HG03025 (cell line): ENCODE measurements at regions not wholly inside any gene's neighbourhood (a gene's known extent, or its start where the extent isn't known, plus 50 kb on each side); places are given as distances from the start of the nearest gene placed in this dataset.

ENCODE experiments used
- ATAC-seq: cut with Tn5 transposase; IDR thresholded peaks from one replicate; pipeline ENCODE4 v1.9.1; 2021; ENCODE audit warnings: mild to moderate bottlenecking, moderate library complexity; ENCODE audit not compliant: unreplicated experiment, low FRiP score

GRCh38 chrX:20527558-20528011 lies 260.9 kb upstream of the RPS6KA3 start:
- ATAC-seq = peak; percentile 49

DNA sequence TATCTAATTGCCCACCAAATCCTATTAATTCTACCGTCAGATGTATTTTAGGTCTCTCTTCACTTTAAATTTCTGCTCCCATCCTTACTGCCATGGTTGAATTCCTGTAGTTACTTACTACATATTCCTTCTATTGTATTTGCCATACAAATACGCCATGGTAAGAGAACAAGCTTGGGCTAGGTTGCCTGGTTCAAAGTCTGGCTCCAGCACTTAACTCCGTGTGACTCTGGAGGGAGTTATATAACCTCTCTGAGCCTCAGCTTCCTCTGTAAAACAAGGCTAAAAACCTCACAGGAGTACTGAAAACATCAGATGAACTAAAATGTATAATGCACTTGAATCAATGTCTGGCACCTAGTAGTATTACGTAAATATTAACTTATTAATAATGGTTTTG lies 260.3 kb upstream of the RPS6KA3 start:
- no peak for ATAC-seq

DNA sequence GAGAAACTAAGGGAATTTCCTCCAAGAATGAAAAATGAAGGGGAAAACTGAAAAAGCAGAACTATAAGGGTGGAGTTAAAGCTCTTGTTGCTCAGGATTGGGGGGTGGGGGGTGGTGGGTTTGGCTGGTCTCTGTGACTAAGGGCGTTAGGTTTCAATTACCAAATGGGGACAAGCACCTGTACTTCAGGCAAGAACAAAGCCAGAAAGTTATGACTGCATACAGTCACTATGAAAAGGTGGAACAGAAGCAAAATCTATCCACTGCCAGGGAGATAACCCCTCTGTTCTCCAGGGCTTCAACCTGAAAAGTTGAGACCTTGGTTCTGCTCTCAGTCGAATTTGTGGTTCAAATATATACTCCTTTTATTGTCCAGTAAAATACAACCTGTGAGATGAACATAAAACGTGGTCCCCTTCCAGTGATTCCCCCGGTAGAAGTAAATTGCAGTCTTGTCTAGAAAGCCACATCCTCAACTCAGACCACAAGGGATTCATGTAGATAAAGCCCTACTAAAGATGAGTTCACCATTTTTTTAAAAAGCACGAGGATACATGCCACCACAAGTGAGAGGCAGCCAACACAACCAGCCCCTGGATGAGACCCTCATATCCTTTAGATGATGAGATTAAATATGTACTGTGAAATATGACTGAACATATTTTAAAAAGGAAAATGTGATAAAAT lies 257.1 kb upstream of the RPS6KA3 start:
- ATAC-seq = no peak

GRCh38 chrX:20522420-20522819 lies 255.7 kb upstream of the RPS6KA3 start:
- no peak for ATAC-seq

DNA sequence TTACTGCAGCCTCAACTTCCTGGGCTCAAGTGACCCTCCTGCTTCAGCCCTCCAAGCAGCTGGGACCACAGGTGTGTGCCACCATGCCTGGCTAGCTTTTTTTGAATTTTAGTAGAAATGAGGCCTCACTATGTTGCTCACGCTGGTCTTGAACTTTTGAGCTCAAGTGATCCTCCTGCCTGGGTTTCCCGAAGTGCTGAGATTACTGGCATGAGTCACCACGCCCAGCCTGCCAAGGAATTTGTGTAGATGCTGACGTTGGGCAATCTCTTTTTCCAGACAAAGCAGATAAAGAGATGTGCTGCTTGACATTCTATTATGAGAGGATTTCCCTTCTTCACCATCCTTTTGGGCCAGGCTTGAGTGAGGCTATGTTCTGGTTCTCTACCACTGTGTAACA lies 254.5 kb upstream of the RPS6KA3 start:
- no peak for ATAC-seq

DNA sequence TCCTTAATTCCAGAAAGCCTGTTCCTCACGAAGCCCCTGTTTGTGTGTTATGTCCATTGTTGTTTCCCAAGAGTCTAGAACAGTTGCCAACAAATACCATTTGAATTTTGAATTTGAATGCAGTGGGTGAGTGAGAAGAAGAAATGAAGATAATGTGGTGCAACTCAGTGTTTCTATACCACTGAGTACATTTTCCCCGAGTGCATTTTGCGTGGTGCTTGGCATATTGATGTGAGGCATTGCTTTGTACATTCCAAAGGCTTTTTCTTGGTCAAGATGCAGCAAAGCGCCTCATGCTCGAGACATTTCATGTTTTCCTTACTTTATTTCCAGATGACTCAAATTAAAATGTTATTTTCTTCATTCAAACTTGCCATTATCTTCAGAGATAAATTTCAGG lies 253.1 kb upstream of the RPS6KA3 start:
- ATAC-seq = no peak

- ATAC-seq = no peak
These were observed 252.4 kb upstream of the RPS6KA3 start for GRCh38 chrX:20519146-20519545.

DNA sequence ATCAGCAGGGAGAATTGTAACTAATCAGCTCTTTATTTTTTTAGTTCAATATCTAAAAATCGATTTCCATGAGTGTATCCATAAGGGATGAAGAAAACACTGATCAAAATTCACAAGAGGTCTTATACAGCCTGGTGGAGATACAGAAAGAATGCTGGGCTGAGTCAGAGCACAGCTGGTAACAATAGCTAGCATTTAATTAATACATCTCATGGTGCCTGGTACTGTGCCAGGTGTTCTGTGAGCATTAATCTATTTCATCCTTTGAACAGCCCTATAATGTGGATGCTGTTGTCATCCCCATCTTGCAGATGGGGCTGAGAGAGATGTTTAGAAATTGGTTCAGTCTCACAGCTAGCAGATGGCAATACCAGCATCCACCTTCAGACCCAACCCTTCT lies 250.9 kb upstream of the RPS6KA3 start:
- ATAC-seq = no peak

DNA sequence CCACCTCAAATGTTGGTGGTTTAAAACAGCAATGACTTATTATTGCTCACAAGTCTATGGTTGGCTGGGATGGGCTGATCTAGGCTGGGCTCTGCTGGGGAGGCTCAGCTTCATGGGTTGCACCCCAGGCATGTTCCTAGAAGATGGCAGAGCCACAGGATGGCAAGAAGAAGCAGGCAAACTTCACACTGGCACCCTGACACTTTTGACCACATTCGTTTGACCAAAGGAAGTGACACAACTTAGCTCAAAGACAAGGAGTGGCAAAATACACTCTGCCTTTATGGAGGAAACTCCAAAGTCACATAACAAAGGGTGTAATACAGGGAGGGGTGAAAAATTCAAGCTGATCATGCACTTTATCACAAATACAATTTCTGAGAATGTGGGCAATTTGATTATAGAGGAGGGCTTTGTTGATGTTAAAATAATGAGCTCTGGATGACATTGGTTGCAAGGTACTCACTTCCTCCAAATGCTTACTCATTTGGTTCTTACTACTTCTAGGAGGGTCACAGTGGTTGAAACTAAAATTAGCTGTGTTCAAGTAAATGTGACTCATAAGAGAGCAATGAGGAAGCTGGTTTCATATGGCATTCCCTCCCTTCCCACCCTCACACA lies 249.2 kb upstream of the RPS6KA3 start:
- peak; percentile 98 for ATAC-seq

DNA sequence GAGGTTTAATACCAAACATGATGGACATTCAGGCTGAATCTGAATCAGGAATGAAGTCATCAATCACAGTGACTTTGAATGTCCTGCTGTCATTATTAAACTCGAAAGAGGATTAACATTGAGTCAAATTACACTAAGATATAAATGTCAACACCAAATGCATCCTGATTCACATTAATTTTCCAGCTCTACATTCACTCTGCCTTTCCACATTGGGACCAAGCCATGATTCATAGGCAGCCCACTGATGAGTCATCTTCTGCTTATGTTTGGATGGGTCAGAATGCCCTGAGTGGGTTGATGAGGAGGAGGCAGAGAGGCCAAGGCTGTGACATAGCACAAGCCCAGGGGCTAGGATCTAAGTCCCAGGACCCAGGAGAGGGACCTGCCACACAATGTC lies 247.6 kb upstream of the RPS6KA3 start:
- no peak for ATAC-seq

DNA sequence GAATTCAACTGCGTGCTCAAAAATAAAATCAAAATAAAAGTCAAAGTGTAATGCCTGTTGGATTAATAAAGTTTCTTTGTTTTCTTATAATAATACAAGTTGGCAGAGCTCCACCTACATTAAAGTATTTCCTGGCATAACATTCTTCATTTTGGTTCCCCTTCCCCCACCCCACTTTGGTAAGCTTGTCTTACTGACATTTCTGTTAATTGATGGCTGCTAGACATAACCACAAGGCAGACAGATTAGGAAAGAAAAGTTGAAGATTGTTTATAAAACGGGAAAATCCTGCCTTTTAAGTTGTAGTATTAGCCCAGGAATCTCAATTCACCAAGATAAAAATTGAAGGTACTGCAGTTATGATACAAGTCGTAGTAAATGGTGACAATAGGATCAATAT lies 246.5 kb upstream of the RPS6KA3 start:
- no peak for ATAC-seq

- ATAC-seq = no peak
These were observed 245.1 kb upstream of the RPS6KA3 start for GRCh38 chrX:20511792-20512191.

DNA sequence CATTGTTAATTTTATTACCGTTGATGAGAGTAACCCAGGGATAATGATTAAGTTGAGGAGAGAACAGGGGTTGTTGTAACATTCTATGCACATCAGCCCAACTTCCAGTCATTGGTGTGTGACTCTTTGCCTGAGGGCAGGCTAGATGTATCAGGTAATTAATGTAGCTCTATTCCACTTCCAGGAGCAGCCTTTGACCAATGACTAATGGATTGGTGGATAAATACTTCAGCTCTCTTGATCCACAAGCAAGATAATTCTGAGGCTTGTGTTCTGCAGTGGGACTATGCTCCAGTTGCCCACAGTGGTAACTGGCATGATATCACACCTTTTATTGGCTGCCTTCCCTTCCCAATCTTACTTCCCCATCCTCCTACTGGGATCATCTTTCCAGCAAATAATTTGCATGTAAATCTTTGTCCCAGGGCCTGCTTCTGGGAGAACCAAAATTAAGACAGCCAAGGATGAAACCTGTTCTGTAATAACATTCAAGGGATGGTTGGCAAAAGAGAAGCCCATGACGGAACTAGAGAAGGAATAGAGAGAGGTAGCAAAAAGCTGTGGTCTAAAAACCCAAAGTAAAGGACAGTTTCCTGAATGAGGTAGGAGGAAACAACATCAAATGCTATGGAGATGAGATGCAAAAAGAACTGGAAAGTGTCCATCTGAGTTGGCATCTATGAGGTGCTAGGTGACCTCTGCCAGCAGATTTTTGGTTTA lies 241.4 kb upstream of the RPS6KA3 start:
- ATAC-seq = no peak

DNA sequence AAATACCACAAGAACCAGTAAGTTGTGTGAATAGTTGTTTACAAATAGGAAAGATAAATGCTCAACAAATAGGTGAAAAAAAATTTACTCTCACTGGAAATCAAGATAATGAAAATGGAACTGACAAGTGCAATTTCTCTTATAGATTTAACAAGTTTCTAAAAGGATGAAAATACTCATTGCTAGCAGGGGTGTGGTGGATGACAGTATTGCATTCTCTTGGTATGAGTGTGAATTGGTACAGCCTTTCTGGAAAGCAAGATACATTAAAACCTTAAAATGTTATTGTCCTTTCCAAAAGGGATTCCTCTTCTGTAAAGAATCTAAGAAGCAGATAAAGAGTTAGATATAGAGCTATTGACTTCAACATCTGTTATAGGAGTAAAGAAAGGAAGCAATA lies 240.0 kb upstream of the RPS6KA3 start:
- ATAC-seq = no peak

- no peak for ATAC-seq
These were observed 234.2 kb upstream of the RPS6KA3 start for GRCh38 chrX:20500949-20501348.

DNA sequence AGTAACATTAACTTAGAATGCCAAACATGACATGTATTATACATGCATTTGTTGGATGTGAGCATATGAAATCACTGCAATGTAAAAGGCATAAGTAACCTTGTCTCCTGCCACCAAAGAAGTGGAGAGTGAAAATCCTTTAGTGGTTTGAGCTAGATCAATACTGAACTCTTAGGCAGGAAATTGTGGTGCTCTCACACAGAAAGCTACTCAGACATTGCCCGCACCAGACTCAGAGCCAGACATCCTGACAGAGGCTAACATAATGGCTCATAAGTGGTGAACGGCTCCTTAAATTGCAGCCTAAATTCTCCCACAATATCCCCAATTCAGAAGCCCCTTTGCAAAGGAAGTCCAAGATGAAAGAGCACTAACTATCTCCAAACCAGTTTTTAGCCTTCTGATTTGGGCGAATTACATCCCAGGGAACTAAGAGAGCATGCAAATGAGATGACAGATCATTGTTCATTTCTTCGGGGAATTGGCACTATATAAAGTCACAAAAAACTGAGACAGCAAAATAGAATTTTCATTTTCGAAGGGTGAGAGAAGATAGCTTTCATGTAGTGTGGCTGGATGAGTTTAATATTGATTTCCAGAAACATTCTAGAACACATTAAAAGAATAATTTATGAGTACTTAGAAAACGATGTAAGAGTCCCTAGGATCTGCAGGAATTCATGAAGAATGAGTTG lies 233.6 kb upstream of the RPS6KA3 start:
- no peak for ATAC-seq

DNA sequence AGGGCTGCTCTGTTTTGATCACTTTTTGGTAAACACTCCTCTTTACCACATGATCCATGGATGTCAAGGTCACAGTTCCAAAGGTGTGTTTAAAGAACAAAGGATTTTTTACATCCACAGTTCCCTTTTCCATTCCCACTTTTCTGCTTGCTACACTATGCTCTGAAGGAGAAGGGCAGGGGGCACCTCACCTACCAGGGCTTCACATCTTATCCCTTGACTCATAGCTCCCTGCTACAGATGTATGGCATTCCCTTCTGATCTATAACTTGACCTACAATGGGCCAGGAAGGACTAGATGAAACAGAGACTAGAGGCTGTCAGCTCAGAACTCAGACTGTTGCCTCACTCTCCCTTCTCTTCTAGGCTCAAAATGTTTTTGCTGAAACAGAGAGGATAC lies 233.1 kb upstream of the RPS6KA3 start:
- no peak for ATAC-seq

DNA sequence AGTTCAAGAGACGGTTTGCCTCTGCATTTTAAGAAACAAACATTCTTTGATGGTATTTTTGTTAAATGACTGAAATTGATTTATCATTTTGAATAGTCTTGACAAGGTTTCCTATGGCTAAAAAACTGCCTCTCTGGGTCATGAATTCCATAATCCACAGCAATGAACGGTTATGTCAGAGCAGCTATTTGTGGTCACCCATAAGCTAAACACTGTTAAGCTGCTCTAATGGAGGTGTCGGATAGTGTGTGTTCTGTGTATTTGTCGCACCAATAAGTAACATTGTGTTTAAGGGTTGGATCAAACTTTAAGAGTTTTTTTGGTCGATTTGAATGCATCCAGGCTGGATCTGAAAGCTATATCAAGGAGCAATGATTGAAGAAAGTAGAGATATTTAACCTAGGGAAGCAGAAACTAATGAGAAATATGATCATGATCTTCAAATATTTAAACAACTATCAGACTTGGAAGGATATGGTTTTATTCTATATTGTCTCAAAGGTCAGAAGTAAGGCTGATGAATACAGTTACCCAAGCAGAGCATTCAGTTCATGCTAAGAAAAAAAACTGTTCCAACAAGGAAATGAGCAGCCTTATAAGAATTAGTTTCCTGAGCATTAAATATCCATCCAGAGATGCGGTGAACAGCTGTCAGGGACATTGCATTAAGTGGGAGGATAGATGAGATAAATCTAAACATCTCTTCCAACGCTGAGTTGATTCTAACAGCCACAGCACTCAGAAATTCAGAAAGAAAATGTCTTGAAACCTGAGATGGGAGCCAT lies 232.3 kb upstream of the RPS6KA3 start:
- ATAC-seq = no peak

GRCh38 chrX:20495575-20495974 lies 228.9 kb upstream of the RPS6KA3 start:
- ATAC-seq = no peak

DNA sequence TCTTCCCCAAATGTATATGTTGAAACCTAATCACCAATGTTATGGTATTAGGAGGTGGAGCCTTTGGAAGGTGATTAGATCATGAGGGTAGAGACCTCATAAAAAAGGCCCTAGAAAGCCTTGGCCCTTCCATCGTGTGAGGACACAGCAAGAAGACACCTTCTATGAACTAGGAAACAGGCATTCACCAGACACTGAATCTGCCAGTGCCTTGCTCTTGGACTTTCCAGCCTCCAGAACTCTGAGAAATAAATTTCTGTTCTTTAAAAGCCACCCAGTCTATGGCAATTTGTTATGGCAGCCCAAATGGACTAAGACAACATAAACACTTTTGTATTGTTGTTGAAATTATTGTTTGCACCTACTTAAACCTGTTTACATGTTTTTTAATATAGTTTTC lies 221.8 kb upstream of the RPS6KA3 start:
- ATAC-seq = no peak
